ENCODE measurements at regions not wholly inside any gene's neighbourhood (a gene's known extent, or its start where the extent isn't known, plus 50 kb on each side); places are given as distances from the start of the nearest gene placed in this dataset.

- Histone ChIP-seq H3K4me1 (ENCODE audit: control insufficient read depth, low read length) (no peaks in the 10 kb centered on the region), H3K79me2 (ENCODE audit: control insufficient read depth, low read length) (no peaks in the 10 kb centered on the region), H3K27ac (ENCODE audit: low read depth, low read length) (no peak overlapping the region), H3K4me2 (ENCODE audit: low read length) (no peak overlapping the region), H3K27me3 (ENCODE audit: control insufficient read depth, low read length) (no peaks in the 10 kb centered on the region), H3K9me2 (replicated peaks; ENCODE audit: control insufficient read depth, low read length) (no peaks in the 10 kb centered on the region), H3K36me3 (ENCODE audit: control insufficient read depth, low read length) (no peaks in the 10 kb centered on the region), H4K20me1 (ENCODE audit: control insufficient read depth, insufficient read depth, low read depth, low read length) (no peaks in the 10 kb centered on the region), H3F3A (ENCODE audit: control insufficient read depth, insufficient read depth) (no peaks in the 10 kb centered on the region), H3K9me3 (ENCODE audit: control insufficient read depth, insufficient read depth, low read length) (no peaks in the 10 kb centered on the region), H3K4me3 (ENCODE audit: low read length) (no peak overlapping the region)
- no peak for TF ChIP-seq EZH2phosphoT487 (IDR thresholded peaks at IDR 0.05; ENCODE audit: borderline replicate concordance, low read length)
- TF ChIP-seq, protein P1, sequence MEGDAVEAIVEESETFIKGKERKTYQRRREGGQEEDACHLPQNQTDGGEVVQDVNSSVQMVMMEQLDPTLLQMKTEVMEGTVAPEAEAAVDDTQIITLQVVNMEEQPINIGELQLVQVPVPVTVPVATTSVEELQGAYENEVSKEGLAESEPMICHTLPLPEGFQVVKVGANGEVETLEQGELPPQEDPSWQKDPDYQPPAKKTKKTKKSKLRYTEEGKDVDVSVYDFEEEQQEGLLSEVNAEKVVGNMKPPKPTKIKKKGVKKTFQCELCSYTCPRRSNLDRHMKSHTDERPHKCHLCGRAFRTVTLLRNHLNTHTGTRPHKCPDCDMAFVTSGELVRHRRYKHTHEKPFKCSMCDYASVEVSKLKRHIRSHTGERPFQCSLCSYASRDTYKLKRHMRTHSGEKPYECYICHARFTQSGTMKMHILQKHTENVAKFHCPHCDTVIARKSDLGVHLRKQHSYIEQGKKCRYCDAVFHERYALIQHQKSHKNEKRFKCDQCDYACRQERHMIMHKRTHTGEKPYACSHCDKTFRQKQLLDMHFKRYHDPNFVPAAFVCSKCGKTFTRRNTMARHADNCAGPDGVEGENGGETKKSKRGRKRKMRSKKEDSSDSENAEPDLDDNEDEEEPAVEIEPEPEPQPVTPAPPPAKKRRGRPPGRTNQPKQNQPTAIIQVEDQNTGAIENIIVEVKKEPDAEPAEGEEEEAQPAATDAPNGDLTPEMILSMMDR (IDR thresholded peaks at IDR 0.05; ENCODE audit: low read depth, low read length, poor library complexity, severe bottlenecking) = no peak
Measured at GRCh38 chr11:29309992-29310391, 706.8 kb downstream of the KCNA4 start.

DNA sequence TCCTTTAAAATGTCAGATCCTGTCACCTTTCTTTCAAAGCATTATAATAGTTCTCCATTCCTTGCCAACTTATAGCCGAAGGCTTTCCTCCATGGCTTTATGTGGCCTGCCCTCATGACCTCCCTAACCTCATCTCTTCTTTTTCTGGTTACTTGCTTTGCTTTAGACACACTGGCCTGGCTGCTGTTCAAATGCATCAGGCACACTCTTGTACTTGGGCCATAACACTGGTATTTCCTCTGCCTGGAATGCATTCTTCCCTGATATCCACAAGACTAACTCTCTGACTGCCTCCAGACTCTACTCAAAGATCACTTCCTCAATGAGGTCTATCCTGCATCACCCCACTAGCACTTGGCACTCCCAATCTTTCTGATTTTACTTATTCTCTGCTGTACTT is 710.3 kb downstream of the KCNA4 start:
- Histone ChIP-seq H3K4me1 (ENCODE audit: control insufficient read depth, low read length) (no peaks in the 10 kb centered on the region), H4K20me1 (ENCODE audit: control insufficient read depth, insufficient read depth, low read depth, low read length) (no peaks in the 10 kb centered on the region), H3K36me3 (ENCODE audit: control insufficient read depth, low read length) (no peaks in the 10 kb centered on the region), H3K4me3 (ENCODE audit: low read length) (no peak overlapping the region), H3F3A (ENCODE audit: control insufficient read depth, insufficient read depth) (no peaks in the 10 kb centered on the region), H3K79me2 (ENCODE audit: control insufficient read depth, low read length) (no peaks in the 10 kb centered on the region), H3K27me3 (ENCODE audit: control insufficient read depth, low read length) (no peaks in the 10 kb centered on the region), H3K27ac (ENCODE audit: low read depth, low read length) (no peak overlapping the region), H3K4me2 (ENCODE audit: low read length) (no peak overlapping the region), H3K9me3 (ENCODE audit: control insufficient read depth, insufficient read depth, low read length) (no peaks in the 10 kb centered on the region), H3K9me2 (replicated peaks; ENCODE audit: control insufficient read depth, low read length) (no peaks in the 10 kb centered on the region)
- no peak for TF ChIP-seq EZH2phosphoT487 (IDR thresholded peaks at IDR 0.05; ENCODE audit: borderline replicate concordance, low read length)
- TF ChIP-seq, protein P1 (IDR thresholded peaks at IDR 0.05; ENCODE audit: low read depth, low read length, poor library complexity, severe bottlenecking) = no peak

DNA sequence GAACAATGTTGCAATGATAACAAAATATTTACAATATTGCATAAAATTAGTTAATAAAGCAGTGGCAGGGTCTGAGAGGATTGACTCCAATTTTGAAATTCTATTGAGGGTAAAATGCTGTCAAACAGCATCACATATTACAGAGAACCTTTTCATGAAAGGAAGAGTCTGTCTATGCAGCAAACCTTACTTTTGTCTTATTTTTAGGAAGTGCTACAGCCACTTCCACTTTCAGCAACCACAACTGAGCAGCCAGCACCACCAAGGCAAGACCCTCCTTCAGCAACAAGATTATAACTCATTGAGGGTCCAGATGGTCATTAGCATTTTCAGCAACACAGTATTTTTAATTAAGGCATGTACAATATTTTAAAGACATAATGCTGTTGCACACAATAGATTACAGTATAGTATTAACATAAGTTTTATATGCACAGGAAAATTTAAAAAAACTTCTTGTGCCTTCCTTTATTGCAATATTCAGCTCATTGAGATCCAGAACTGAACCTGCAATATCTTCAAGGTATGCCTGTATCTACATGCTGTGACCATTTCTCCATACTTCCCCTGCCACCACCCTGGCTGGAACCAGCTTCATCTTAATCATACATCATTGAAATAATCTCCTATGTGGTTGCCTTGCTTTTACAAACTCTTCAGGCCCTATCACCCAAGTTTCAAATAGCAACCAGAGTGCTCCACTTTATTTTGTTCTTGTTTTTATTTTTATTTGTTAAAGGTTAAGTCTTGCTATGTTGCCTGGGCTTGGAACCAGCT is 711.2 kb downstream of the KCNA4 start:
- no peaks in the 10 kb centered on the region for H3F3A ChIP-seq (ENCODE audit: control insufficient read depth, insufficient read depth)
- H3K9me3 ChIP-seq (ENCODE audit: control insufficient read depth, insufficient read depth, low read length) = no peaks in the 10 kb centered on the region
- H3K79me2 ChIP-seq (ENCODE audit: control insufficient read depth, low read length) = no peaks in the 10 kb centered on the region
- no peak overlapping the region for H3K4me3 ChIP-seq (ENCODE audit: low read length)
- H4K20me1 ChIP-seq (ENCODE audit: control insufficient read depth, insufficient read depth, low read depth, low read length) = no peaks in the 10 kb centered on the region
- no peaks in the 10 kb centered on the region for H3K4me1 ChIP-seq (ENCODE audit: control insufficient read depth, low read length)
- no peak overlapping the region for H3K4me2 ChIP-seq (ENCODE audit: low read length)
- no peaks in the 10 kb centered on the region for H3K9me2 ChIP-seq (replicated peaks; ENCODE audit: control insufficient read depth, low read length)
- H3K27ac ChIP-seq (ENCODE audit: low read depth, low read length) = no peak overlapping the region
- H3K36me3 ChIP-seq (ENCODE audit: control insufficient read depth, low read length) = no peaks in the 10 kb centered on the region
- H3K27me3 ChIP-seq (ENCODE audit: control insufficient read depth, low read length) = no peaks in the 10 kb centered on the region
- no peak for TF ChIP-seq EZH2phosphoT487 (IDR thresholded peaks at IDR 0.05; ENCODE audit: borderline replicate concordance, low read length)
- TF ChIP-seq, protein P1 (IDR thresholded peaks at IDR 0.05; ENCODE audit: low read depth, low read length, poor library complexity, severe bottlenecking) = no peak

Measured in DOHH2 (cell line).